ENCODE measurements at regions not wholly inside any gene's neighbourhood (a gene's known extent, or its start where the extent isn't known, plus 50 kb on each side); places are given as distances from the start of the nearest gene placed in this dataset.
"Not testable (repeated sequence)": the region's sequence is repeated elsewhere in the genome, so short reads cannot be mapped to it uniquely, and the experiment has no call there.

DNA sequence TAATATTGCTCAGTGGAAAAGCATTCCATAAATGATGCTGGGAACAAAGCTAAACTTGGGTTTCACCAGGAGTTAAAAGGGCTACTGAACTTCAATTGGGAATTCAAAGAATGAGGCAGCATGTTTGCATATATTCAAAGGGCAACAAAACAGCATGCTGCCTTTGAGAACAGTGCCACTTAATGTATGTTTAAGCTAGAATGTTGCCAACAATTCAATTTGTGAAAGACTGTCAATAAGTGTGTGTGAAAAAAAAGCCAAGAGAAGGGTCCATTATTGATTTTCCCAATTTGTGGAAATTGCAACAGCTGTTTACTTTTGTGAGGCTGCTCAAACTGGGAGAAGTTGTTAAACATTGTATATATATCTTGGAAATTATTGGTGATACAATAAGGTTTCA is 701.9 kb upstream of the ACTRT1 start:
- no peak for DNase-seq

DNA sequence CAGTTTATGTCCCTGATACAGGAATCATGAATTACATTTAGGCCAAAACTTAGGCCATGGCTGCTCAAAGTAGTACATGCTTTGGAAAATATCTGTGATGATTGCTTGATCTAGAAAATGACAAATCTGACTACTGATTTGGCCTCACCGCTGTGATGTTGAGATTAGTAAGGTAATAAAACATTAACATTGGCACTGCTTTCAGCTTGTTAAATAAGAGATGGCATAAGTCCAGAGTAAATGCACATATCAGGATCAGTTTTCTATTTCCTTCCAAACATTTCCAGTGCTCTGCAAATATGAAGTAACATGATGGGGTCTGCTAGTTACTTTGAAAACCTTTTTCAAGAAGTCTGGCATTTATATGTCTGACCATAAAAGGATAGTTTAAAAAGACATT is 687.3 kb upstream of the ACTRT1 start:
- no peak for DNase-seq

DNA sequence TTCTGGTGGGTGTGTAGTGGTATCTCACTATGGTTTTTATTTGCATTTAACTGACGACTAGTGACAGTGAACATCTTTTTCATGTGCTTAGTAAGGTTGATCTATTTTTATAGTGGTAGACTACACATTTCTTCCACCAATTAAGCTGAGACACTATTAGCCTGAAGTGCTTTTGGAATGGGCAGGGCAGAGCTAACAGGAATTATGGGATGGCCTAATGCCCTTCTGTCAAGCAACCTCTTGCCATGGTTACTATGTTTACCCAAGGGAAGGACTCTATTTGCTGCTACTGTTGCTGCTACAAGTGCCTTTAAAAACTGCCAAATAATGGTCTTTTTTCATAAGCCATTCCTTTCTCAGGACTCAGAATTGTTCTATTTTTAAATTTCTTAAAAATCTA is 676.7 kb upstream of the ACTRT1 start:
- DNase-seq, result peak; percentile 1

DNA sequence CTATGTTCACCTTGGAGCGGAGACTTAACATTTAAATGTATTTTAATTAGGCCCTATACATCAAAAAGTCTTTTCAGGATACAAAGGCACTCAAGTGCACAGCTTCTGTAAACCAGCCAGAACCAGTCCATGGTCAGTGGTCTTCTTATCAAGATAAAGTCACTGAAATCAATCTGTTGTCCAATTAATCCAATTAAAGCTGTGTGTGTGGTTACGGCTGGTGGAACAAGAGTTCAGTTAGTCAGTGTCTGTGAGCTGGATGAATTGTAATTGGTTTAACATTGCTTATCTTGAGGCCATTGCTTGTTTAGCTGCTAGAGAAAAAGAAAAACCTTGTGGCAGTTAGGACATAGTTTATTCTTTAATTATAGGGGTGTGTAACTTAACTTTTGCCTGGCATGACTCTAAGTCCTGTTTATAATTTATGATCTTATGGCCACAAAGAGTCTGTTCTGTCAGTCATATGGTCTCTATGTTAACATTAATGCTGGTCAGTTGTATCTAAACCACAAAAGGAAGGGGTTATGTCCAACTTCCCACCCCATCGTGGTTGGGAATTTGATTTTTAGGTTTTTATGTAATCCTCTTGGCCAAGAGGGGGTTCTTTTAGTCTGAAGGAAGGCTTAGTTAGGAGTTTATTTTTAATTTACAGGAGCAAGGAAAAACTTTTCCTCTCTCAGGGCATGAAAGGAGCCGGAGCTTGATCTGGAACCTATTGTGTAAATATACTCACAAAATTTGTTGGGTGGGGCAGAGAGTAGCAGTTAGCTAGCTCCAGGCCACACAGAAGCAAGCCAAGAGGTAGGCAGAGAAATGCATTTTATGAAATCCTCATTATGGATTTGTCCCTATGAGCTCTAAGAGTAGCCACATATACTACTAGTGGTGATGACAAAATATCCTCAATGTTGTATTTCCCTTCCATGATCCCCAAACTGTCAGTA is 665.7 kb upstream of the ACTRT1 start:
- no peak for DNase-seq

DNA sequence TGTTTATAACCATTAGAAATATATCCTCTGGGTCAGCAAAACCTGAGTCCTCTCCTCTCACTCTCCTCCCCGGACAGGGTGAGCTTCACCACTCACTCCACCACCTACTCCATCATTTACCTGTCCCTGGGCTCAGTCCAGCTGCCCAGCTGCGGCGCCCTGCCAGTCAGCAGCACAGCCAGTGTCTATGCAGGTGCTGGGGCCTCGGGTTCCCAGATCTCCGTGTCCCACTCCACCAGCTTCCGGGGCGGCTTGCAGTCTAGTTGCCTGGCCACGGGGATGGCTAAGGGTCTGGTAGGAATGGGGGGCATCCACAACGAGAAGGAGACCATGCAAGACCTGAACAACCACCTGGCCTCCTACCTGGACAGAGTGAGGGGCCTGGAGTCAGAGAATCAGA is 662.2 kb upstream of the ACTRT1 start:
- no peak for DNase-seq

DNA sequence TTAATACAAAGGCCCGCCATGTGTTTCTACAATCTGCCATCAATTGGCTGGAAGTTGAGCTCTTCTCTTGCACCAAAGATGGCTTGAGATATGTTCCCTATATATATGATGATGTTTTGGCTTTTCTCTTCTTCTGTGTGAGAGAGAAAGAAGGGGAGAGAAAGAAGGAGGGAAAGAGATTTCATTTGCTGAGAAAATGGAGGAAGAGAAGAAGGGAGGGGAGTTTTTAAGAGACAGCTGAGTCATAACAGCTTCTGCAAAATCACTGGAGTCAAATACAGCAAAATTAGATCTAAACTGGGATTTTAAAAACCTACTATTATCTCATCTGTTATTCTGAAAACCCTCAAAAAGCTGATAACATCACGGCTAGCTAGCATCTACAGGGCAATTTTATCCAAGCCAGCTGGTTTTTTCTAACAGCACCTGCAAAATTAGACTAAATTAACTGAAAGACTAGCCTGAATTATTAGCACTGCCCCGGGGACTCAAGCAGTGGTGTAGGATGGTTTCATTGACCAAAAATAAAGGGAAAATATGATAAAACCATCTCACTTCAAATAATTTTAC is 647.6 kb upstream of the ACTRT1 start:
- no peak for DNase-seq

DNA sequence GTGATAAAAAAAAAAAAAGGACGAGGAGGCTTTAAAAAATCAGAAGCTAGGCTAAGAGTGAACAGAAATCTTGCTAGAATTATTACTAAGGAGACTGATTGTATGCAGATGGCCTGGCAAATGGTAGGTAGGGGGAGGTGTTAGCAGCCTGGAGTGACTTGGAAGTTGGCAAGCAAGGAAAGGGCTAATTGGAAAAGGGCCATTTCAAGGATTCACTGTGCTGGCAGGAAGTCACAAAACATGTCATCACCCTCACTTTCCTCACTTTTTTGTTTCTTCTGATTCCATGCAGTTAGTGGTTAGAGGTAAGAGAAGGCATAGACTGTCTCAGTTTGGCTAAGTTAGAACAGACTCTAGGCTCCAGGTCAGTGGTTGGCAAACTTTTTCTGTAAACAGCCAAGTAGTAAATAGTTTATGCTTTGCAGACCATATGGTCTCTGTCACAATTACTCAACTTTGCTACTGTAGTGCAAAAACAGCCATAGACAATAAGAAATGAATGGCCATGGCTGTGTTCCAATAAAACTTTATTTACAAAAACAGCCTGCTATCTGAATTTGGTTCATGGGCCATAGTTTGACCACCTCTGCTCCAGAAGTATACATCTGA is 646.5 kb upstream of the ACTRT1 start:
- peak; percentile 15 for DNase-seq

DNA sequence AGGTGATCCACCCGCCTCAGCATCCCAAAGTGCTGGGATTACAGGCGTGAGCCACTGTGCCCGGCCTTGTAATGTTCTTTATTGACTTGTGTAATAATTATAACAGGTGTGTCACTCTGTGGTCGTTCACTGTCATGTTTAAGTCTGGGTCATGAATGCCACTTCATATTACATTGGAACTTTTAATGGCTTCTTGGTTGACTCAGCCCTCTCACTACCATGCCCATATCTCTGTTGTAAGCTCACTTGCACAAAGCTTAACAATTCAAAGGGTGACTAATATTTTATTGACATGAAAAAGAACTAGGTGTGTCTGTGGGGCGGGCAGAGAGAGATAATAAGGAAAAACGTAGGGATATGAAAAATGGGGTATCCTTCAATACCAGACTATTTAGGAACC is 639.7 kb upstream of the ACTRT1 start:
- DNase-seq, result no peak

DNA sequence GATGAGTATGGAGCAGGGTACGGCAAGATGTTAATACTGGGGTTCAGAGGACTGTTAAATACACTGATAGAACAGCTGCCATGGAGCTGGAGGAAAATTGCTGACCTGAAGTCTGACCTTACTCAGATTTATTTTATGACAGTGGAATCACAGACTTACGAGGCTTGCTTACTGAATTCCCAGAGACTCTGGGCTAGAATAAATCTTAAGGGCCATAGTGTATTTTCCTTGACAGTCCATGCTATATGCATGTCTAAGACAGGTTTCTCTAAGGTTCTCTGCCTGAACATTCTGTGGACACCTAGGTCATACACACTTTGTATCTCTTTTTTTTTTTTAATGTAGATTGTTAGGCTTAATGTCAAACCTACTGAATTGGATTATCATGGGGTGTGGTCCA is 633.2 kb upstream of the ACTRT1 start:
- DNase-seq, result no peak

DNA sequence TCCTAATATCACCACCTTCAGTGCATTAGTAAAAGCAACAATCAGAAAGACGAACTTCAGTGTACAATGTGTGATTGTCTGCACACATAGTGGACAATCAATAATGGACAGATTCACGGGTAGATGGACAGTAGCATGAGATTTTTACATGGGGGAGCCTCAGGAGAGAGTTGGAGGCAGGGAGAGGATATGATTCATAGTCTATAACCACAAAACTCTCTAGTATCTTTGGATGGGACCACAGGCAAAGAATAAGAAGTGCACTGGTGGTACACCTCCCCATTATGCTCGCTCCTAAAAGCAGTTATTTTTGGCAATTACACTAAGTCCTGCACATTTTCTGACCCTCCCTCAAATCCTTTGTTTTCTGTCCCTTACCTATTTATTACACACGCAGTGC is 624.4 kb upstream of the ACTRT1 start:
- DNase-seq, result no peak

DNA sequence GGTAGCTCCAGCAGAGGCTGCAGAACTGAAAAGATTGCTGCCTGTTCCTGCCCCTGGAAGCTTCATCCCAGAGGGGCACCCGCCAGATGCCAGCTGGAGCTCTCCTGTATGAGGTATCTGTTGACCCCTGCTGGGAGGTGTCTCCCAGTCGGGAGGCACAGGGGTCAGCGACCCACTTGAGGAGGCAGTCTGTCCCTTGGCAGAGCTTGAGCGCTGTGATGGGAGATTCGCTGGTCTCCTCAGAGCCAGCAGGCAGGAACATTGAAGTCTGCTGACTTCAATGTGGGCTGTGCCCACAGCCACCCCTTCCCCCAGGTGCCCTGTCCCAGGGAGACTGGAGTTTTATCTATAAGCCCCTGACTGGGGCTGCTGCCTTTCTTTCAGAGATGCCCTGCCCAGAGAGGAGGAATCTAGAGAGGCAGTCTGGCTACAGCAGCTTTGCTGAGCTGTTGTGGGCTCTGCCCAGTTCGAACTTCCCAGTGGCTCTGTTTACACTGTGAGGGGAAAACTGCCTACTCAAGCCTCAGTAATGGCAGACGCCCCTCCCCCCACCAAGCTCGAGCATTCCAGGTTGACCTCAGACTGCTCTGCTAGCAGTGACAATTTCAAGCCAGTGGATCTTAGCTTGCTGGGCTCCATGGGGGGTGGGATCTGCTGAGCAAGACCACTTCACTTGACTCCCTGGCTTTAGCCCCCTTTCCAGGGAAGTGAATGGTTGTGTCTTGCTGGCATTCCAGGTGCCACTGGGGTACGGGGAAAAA is 622.3 kb upstream of the ACTRT1 start:
- DNase-seq, result not testable (repeated sequence)

DNA sequence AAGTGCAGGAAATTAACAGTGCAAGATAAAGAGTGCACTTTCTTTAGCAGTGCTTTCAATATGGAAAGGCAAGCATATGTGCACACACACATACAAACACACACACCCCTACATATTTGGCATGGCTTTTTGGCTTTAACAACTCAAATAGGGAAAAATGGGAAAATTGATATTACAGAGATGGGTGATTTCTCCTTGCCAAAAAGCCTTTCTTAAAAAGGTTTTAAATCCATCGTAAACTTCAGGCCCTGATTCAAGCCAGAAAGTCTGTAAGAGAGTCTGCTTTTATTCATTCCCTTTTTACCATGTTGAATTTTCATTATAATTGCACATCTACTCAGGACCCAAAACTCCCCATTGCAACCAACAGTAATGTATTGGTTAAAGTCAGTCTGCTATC is 612.0 kb upstream of the ACTRT1 start:
- DNase-seq, result no peak

DNA sequence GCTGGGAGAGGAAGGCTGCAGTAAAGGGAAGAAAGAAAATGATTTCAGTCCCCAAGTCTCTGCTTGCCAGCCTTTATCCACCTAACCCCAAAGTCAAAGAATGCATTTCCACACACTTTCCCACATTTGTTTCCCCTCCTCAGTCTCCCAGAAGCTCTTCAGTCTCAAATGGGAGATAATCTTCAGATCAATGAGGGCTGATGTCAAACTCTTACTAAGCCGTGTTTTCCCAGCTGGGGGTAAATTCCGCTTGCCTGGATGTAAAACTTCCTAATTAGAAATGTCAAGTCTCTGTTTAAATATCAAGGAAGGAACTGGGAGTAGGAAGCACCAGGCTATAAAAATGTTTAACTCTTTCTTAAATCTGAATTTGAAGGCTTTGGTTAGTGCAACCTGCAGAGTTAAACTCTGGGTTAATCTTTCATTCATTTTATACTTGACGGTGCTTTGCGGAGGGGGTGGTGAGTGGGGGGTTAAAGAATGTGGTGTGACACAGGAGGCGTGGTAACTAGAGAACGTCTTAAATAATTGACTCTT is 601.4 kb upstream of the ACTRT1 start:
- peak; percentile 12 for DNase-seq

DNA sequence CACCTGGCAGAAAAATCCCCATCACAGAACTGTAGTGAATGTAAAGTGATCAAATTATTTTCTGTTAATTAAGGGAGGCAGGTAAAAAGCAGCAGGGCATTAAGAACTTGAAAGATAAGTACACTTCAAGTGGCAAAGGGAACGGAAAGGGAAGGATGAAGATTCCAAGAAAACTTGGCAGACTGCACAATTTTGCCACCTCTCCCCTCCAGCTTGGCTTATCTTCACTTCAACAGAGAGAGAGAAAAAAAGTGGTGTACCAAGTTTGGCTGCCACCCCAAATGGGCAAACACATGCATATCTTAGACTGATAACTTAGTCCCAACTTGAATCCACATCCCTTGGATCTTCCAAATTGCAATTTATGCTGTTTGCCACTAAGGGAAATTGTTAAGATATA is 598.1 kb upstream of the ACTRT1 start:
- DNase-seq, result no peak

DNA sequence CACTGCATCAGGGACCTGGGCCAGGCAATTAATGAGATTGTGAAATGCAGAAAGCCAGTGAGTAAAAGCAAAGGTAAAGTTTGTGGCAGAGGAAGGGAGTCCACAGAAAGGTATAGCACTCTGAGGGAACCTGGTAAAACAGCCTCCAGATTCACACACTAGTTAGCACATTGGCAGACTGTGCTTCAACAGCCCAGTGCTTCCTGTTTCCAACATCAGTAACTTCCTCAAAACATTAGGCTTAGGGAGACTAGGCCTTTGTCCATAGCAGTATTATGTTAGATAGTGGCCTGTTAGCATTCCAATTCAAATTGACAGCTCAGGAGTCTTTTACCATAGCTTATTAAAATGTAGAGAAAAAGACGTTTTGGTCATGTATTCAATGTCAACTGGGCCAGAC is 582.6 kb upstream of the ACTRT1 start:
- DNase-seq, result no peak

DNA sequence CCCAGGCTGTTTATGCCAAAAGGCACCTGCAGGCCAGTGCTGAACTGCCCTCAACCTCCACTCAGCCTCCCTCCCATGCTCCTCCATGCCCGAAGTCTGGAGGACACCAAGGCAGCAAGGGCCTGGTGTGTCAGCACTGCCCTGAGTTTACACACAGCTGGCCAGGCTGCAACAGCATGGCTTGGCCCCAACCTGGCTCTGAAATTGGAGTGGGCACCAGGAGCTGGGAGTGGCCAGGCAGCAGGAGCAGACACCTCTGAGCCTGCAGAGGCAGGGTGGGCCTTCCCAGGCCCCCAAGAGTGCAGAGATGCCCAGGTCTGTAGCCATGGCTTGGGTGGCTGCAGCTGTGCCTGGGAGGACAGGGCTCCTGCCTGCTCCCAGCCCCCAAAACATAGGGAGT is 571.2 kb upstream of the ACTRT1 start:
- DNase-seq, result no peak

DNA sequence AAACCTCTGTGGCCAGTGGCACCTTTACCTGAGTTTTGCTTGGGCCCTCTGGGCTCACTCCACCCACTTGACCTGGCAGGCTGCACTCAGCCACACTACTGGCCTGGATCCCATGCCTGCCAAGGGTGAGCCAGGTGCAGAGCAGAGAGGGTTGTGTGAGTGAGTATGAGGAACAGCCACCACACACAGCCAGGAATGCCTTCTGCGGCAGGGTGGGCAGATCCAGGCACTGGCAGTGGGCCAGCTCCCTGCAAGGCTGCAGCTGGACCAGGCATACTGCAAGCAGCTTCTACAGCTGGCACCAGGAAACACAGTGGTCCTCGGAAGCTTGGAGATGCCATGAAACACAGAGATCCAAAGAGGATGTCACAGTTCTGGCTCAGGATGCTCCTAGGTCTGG is 570.1 kb upstream of the ACTRT1 start:
- DNase-seq, result no peak

DNA sequence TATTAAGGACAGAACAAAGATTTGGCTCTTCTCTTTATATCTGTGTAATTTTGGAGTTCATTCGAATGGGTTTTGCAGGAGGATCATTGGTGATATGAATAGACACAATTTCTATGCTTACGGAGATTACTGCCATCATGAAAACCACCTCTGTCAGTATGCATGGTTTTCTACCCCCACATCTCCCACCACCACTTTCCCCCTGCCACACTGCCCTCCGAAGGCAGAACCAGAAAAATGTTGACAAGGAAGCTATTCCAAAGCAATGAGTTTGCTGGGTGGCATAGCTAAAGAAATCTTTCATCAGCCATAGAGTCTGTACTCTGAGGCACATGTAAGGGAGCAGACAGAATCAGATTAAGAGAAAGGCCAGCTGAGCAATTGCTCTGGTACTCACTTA is 567.3 kb upstream of the ACTRT1 start:
- DNase-seq, result no peak

DNA sequence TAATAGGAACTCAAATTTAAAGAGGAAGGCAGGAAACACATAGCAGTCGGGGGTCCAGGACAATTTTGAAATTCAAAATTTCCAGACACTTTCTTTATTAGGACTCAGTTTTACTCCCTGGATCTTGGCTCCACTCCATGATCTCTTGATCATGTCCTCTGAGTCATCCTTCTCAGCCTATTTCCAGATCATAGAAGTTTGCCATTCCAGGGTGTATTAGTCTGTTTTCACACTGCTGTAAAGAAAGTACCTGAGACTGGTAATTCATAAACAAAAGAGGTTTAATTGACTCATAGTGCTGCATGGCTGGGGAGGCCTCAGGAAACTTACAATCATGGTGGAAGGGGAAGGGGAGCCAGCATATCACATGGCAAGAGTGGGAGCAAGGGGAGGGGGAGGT is 564.7 kb upstream of the ACTRT1 start:
- DNase-seq, result no peak

DNA sequence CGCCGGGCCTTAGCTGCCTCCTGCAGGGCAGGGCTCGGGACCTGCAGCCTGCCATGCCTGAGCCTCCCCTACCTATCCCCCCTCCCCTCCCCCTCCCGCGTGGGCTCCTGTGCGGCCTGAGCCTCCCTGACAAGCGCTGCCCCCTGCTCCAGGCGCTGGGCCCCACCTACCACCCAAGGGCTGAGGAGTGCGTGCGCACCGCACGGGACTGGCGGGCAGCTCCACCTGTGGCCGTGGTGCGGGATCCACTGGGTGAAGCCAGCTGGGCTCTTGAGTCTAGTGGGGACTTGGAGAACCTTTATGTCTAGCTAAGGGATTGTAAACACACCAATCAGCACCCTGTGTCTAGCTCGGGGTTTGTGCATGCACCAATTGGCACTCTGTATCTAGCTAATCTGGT is 554.6 kb upstream of the ACTRT1 start:
- DNase-seq, result not testable (repeated sequence)

DNA sequence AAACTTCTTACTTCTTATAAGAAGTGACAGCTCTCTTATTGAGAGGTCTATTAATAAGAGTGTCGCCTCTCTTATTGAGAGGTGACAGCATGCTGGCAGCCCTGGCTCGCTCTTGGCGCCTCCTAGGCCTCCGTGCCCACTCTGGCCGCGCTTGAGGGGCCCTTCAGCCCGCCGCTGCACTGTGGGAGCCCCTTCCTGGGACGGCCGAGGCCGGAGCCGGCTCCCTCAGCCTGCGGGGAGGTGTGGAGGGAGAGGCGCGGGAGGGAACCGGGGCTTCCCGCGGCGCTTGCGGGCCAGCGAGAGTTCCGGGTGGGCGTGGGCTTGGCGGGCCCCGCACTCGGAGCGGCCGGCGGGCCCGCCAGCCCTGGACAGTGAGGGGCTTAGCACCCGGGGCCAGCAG is 554.2 kb upstream of the ACTRT1 start:
- not testable (repeated sequence) for DNase-seq

DNA sequence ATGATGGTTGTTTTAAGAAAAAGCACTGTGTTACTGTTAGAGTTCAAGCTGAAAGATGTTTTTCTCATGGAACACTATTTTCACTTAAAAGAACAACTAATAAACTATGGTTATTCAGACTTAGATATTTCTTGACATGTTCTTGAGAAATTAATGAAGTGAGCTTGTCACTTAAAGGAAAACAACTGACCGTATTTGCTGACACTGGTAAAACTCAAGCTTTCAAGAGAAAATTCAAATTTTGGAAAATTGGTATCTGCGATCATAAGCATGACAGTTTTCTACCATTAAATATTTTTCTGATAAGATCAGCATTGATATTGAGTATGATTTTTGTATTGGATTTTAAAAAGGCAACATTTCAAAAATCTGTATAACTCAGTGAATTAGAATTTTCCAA is 549.5 kb upstream of the ACTRT1 start:
- no peak for DNase-seq

DNA sequence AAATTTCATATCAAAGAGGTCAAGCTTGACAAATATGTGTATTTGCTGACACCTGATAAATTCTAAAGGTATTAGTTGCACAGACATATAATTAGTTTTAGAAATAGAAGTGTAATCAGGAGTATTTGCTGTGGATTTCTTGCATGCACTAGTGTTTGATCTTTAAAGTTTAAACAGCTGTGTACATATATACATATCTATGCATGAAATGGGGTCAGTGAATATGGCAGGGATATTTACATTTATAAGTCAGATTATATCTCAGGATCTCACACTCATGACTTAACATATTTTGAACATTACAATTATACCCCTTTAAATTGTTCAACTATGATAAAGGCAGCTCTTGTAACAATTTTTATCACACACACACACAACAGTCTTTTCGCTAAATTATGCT is 547.4 kb upstream of the ACTRT1 start:
- DNase-seq, result no peak

Measured in eye (tissue), 1 donor.